ENCODE measurements at regions not wholly inside any gene's neighbourhood (a gene's known extent, or its start where the extent isn't known, plus 50 kb on each side); places are given as distances from the start of the nearest gene placed in this dataset.

DNA sequence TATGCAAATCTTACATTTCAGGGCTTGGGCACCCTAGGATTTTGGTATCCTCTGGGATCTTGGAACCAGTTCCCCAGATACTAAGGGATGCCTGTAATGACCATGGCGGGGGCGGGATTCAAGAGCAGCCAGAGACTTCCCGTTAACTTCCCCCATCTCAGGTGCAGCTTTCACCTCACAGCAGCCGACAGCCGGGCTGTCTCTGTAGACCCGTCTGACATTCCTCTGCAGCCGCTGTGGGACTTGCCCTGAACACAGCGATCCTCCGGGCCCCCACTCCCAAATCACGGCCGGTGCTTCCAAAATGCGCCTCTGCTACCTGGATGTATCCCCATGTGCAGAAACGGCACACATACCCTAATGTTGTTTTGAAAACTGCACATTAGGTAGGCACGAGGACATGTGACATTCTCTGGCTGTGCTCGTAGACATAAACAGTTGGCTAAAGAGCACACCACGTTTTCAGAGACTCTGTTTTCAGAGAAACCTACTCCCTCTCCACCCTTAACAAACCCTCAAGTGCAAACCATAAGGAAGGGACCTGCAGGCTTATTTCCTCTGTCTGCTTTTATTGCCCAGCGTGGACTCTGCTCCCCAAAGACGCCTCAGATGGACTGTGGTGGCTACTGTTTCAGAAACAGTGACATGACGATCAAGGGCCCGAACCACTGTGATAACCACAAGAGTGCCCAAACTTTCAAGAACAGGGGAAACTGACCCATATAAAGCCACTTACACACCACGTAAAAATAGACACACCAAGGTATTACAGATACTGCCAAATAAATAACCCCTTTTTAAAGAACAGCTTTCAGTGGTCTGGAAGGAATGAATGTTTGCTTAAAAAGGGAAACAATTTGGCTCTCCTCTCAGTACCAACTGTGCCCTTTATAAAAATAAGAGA is 72.9 kb upstream of the FOXC1 start:
- H3K27ac Mint-ChIP-seq: peak overlapping the region; percentile 91 to 93
- no peaks in the 10 kb centered on the region for H3K9me3 Mint-ChIP-seq
- H3K36me3 Mint-ChIP-seq (ENCODE audit: insufficient read depth): no peaks in the 10 kb centered on the region
- H3K27me3 Mint-ChIP-seq: no peaks in the 10 kb centered on the region
- H3K4me1 Mint-ChIP-seq (ENCODE audit: low read depth in 2 of 2): peaks cover 17 to 20% of the 10 kb centered on the region in 2 donors
- DNase-seq: no peak
- H3K4me3 Mint-ChIP-seq: peak overlapping the region; percentile 70 to 71
- ATAC-seq (replicated peaks): peak; percentile 63

DNA sequence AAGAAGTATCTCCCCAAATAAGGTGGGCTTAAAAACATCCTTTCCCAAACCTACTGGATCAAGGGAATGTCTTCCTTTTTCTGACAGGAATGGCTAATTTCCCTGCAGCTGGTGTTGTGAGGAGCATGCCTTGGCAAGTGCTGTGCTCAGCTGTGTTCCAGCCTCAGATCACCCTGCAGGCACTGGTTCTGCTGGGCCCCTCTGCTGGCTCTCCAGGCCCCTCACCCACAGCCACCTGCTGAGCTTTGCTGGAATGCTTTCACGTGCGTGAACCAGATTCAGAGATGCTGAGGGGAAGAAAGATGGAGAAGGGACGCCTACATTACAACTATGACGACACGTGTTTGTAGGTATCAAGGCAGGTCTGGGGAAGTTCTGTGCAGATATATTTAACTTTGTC is 71.3 kb upstream of the FOXC1 start:
- H3K4me3 Mint-ChIP-seq: no peak overlapping the region
- peak overlapping the region; percentile 58 to 91 for H3K27ac Mint-ChIP-seq
- no peaks in the 10 kb centered on the region for H3K36me3 Mint-ChIP-seq (ENCODE audit: insufficient read depth)
- DNase-seq: no peak
- peaks cover 17 to 20% of the 10 kb centered on the region in 2 donors for H3K4me1 Mint-ChIP-seq (ENCODE audit: low read depth in 2 of 2)
- no peak for ATAC-seq (replicated peaks)
- no peaks in the 10 kb centered on the region for H3K9me3 Mint-ChIP-seq
- no peaks in the 10 kb centered on the region for H3K27me3 Mint-ChIP-seq

- H3K4me3 Mint-ChIP-seq: no peak overlapping the region
- peak overlapping the region; percentile 58 to 91 for H3K27ac Mint-ChIP-seq
- no peaks in the 10 kb centered on the region for H3K36me3 Mint-ChIP-seq (ENCODE audit: insufficient read depth)
- DNase-seq (no peak), ATAC-seq (replicated peaks) (no peak)
- peaks cover 17 to 22% of the 10 kb centered on the region in 2 donors for H3K4me1 Mint-ChIP-seq (ENCODE audit: low read depth in 2 of 2)
- no peaks in the 10 kb centered on the region for H3K27me3 Mint-ChIP-seq
- peaks cover 0 to 2% of the 10 kb centered on the region in 2 donors for H3K9me3 Mint-ChIP-seq
Observed at GRCh38 chr6:1538810-1539478, 70.8 kb upstream of the FOXC1 start.

- ATAC-seq (replicated peaks) (no peak), DNase-seq (no peak)
- peaks cover 13 to 18% of the 10 kb centered on the region in 2 donors for H3K4me1 Mint-ChIP-seq (ENCODE audit: low read depth in 2 of 2)
- peaks cover 0 to 3% of the 10 kb centered on the region in 2 donors for H3K9me3 Mint-ChIP-seq
- H3K27me3 Mint-ChIP-seq: no peaks in the 10 kb centered on the region
- H3K27ac Mint-ChIP-seq: peak overlapping the region in 1 of 2 donors; percentile 85
- no peaks in the 10 kb centered on the region for H3K36me3 Mint-ChIP-seq (ENCODE audit: insufficient read depth)
- H3K4me3 Mint-ChIP-seq: no peak overlapping the region
Observed at GRCh38 chr6:1540864-1541521, 68.7 kb upstream of the FOXC1 start.

DNA sequence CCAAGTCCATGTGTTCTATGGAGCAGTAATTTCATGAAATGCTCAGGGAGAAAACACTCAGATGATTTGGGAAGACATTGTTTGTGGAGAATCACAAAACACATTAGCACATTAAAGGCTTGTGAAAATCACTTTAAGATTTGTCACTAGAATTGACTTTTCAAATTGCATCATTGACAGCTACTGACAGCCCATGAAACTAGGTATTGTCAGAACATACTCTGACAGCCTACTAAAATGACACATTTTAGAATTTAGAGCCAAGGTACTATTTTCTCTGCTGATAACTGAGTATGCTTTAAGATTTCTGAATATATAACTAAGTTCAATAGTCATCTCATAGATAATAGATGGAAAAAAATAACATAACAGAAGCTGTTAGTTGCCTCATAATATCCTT is 67.4 kb upstream of the FOXC1 start:
- ATAC-seq (replicated peaks) (no peak), DNase-seq (no peak)
- Mint-ChIP-seq H3K4me3 (no peak overlapping the region), H3K9me3 (peaks cover 0 to 3% of the 10 kb centered on the region in 2 donors), H3K4me1 (ENCODE audit: low read depth in 2 of 2) (peaks cover 2 to 7% of the 10 kb centered on the region in 2 donors), H3K27me3 (no peaks in the 10 kb centered on the region), H3K27ac (peak overlapping the region in 1 of 2 donors; percentile 35), H3K36me3 (ENCODE audit: insufficient read depth) (no peaks in the 10 kb centered on the region)

GRCh38 chr6:1542764-1543163 is 67.0 kb upstream of the FOXC1 start:
- ATAC-seq (replicated peaks) (no peak), DNase-seq (no peak)
- H3K4me1 Mint-ChIP-seq (ENCODE audit: low read depth in 2 of 2): peaks cover 0 to 4% of the 10 kb centered on the region in 2 donors
- H3K9me3 Mint-ChIP-seq: peaks cover 0 to 3% of the 10 kb centered on the region in 2 donors
- H3K27me3 Mint-ChIP-seq: no peaks in the 10 kb centered on the region
- peaks cover 2% of the 10 kb centered on the region for H3K36me3 Mint-ChIP-seq (ENCODE audit: insufficient read depth)
- H3K27ac Mint-ChIP-seq: peak overlapping the region in 1 of 2 donors; percentile 35
- H3K4me3 Mint-ChIP-seq: no peak overlapping the region

DNA sequence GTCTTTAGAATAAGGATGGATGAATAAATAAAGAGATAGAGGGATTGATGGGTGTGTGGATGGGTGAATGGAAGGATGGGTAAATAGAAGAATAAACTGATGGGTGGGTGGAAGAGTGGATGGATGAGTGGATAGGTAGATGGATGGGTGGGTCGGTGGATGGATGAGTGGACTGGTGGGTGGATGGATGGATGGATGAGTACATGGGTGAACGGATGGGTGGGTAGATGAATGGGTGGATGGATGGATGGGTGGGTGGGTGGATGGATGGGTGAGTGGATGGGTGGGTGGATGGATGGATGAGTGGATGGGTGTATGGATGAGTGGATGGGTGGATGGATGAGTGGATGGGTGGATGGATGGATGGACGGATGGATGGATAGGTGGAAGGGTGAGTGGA is 65.7 kb upstream of the FOXC1 start:
- H3K9me3 Mint-ChIP-seq: peaks cover 0 to 3% of the 10 kb centered on the region in 2 donors
- DNase-seq: no peak
- H3K4me1 Mint-ChIP-seq (ENCODE audit: low read depth in 2 of 2): peaks cover 0 to 4% of the 10 kb centered on the region in 2 donors
- ATAC-seq (replicated peaks): no peak
- peak overlapping the region in 1 of 2 donors; percentile 36 for H3K27ac Mint-ChIP-seq
- H3K27me3 Mint-ChIP-seq: no peaks in the 10 kb centered on the region
- H3K4me3 Mint-ChIP-seq: no peak overlapping the region
- peaks cover 4% of the 10 kb centered on the region for H3K36me3 Mint-ChIP-seq (ENCODE audit: insufficient read depth)

DNA sequence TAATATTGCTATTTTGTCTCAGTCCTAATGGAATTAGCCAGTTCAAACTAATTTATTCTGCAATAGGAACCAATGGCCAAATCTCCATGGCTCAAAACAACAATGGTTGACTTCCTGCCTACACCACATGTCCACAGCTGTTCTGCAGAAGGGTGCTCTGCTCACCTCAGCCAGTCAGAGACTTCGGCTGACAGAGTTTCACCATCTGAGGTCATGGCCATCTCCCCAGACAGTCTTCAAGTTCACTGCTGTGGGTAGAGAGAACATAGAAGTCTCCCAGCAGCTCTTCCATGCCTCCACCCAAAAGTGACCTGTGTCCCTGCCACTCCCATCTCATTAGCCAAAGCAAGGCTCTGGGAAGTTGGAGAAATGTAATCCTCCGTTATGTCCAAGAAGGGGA is 65.1 kb upstream of the FOXC1 start:
- no peak for DNase-seq
- Mint-ChIP-seq H3K9me3 (peaks cover 0 to 3% of the 10 kb centered on the region in 2 donors), H3K27me3 (no peaks in the 10 kb centered on the region), H3K36me3 (ENCODE audit: insufficient read depth) (peaks cover 4% of the 10 kb centered on the region), H3K4me3 (no peak overlapping the region), H3K27ac (no peak overlapping the region), H3K4me1 (ENCODE audit: low read depth in 2 of 2) (peaks cover 0 to 4% of the 10 kb centered on the region in 2 donors)
- no peak for ATAC-seq (replicated peaks)

DNA sequence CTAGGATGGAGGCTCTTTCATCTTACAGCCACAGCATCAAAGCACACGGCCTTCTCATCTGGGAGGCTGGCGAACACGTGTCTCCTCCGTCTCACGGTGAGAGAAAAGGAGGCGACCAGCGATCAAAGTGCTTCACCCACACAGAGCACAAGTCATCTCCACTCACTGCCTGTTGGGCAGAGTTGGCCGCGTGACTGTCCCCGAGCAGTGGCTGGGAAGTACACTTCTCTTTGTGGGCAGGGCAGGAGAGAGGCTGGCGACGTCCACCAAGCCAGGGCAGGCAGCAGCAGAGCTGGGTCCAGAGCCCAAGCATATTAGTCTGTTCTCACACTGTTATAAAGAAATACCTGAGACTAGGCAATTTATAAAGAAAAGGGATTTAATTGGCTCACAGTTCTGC is 64.1 kb upstream of the FOXC1 start:
- H3K4me3 Mint-ChIP-seq: no peak overlapping the region

GRCh38 chr6:1547785-1548184 is 61.9 kb upstream of the FOXC1 start:
- H3K27me3 Mint-ChIP-seq: no peaks in the 10 kb centered on the region
- ATAC-seq (replicated peaks) (no peak), DNase-seq (no peak)
- peaks cover 4% of the 10 kb centered on the region for H3K36me3 Mint-ChIP-seq (ENCODE audit: insufficient read depth)
- H3K4me3 Mint-ChIP-seq: no peak overlapping the region
- no peak overlapping the region for H3K27ac Mint-ChIP-seq
- H3K4me1 Mint-ChIP-seq (ENCODE audit: low read depth in 2 of 2): peaks cover 2 to 8% of the 10 kb centered on the region in 2 donors
- H3K9me3 Mint-ChIP-seq: peaks cover 0 to 3% of the 10 kb centered on the region in 2 donors

More for the DNA sequence above, 64.1 kb upstream of the FOXC1 start:
- ATAC-seq (replicated peaks) (no peak), DNase-seq (no peak)
- Mint-ChIP-seq H3K27me3 (no peaks in the 10 kb centered on the region), H3K27ac (no peak overlapping the region), H3K4me1 (ENCODE audit: low read depth in 2 of 2) (peaks cover 0 to 4% of the 10 kb centered on the region in 2 donors), H3K36me3 (ENCODE audit: insufficient read depth) (peaks cover 4% of the 10 kb centered on the region), H3K9me3 (peaks cover 0 to 3% of the 10 kb centered on the region in 2 donors)

- no peaks in the 10 kb centered on the region for H3K9me3 Mint-ChIP-seq
- ATAC-seq (replicated peaks) (no peak), DNase-seq (no peak)
- H3K4me1 Mint-ChIP-seq (ENCODE audit: low read depth in 2 of 2): peaks cover 18 to 23% of the 10 kb centered on the region in 2 donors
- peaks cover 7% of the 10 kb centered on the region for H3K36me3 Mint-ChIP-seq (ENCODE audit: insufficient read depth)
- H3K27ac Mint-ChIP-seq: no peak overlapping the region
- H3K4me3 Mint-ChIP-seq: no peak overlapping the region
- peaks cover 6 to 19% of the 10 kb centered on the region in 2 donors for H3K27me3 Mint-ChIP-seq
Observed at GRCh38 chr6:1551249-1551648, 58.5 kb upstream of the FOXC1 start.

DNA sequence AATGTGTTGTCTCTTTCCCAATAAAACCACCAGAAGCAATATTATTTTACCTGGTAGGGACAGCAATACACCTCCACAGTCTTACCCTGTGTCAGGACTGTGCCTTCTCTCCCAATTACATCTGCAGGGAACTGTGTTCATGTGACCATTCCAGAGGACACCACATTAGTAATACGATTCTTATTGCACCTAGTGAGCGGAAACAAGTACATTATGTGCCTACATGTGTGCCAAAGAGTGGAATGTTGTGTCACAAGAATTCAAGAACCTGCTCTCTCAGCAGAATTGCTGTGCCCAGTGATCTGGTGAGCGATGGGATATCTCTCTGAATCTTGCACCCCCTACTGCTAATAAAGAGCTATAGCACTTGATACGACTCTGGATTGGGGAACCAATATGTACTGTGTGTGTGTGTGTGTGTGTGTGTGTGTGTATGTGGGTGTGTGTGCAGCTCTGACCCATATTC is 57.4 kb upstream of the FOXC1 start:
- Mint-ChIP-seq H3K9me3 (no peaks in the 10 kb centered on the region), H3K27ac (no peak overlapping the region), H3K36me3 (ENCODE audit: insufficient read depth) (peaks cover 7% of the 10 kb centered on the region), H3K4me3 (no peak overlapping the region), H3K27me3 (peaks cover 11 to 19% of the 10 kb centered on the region in 2 donors), H3K4me1 (ENCODE audit: low read depth in 2 of 2) (peaks cover 18 to 23% of the 10 kb centered on the region in 2 donors)
- ATAC-seq (replicated peaks): peak; percentile 39
- peak in 1 of 3 experiments; percentile 14 for DNase-seq

GRCh38 chr6:1553562-1554083 is 56.1 kb upstream of the FOXC1 start:
- Mint-ChIP-seq H3K4me1 (ENCODE audit: low read depth in 2 of 2) (peaks cover 18 to 23% of the 10 kb centered on the region in 2 donors), H3K27ac (peak overlapping the region; percentile 38 to 72), H3K4me3 (peak overlapping the region; percentile 83 to 87), H3K27me3 (peaks cover 11 to 19% of the 10 kb centered on the region in 2 donors), H3K9me3 (no peaks in the 10 kb centered on the region), H3K36me3 (ENCODE audit: insufficient read depth) (peaks cover 3% of the 10 kb centered on the region)
- DNase-seq (no peak), ATAC-seq (replicated peaks) (no peak)

Data from effector memory CD8-positive, alpha-beta T cell (primary cell).